ENCODE measurements at regions not wholly inside any gene's neighbourhood (a gene's known extent, or its start where the extent isn't known, plus 50 kb on each side); places are given as distances from the start of the nearest gene placed in this dataset.

GRCh38 chr1:116265931-116266863 lies 106.8 kb upstream of the ATP1A1 start:
- TF ChIP-seq, protein P1, sequence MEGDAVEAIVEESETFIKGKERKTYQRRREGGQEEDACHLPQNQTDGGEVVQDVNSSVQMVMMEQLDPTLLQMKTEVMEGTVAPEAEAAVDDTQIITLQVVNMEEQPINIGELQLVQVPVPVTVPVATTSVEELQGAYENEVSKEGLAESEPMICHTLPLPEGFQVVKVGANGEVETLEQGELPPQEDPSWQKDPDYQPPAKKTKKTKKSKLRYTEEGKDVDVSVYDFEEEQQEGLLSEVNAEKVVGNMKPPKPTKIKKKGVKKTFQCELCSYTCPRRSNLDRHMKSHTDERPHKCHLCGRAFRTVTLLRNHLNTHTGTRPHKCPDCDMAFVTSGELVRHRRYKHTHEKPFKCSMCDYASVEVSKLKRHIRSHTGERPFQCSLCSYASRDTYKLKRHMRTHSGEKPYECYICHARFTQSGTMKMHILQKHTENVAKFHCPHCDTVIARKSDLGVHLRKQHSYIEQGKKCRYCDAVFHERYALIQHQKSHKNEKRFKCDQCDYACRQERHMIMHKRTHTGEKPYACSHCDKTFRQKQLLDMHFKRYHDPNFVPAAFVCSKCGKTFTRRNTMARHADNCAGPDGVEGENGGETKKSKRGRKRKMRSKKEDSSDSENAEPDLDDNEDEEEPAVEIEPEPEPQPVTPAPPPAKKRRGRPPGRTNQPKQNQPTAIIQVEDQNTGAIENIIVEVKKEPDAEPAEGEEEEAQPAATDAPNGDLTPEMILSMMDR (IDR thresholded peaks at IDR 0.05) = no peak
- intact Hi-C loops (cut with DNase I) = no loop called here
- no peak for ATAC-seq
- Histone ChIP-seq H3K27me3 (no peaks in the 10 kb centered on the region), H3K36me3 (no peaks in the 10 kb centered on the region), H3K9me3 (no peaks in the 10 kb centered on the region), H3K4me3 (no peak overlapping the region), H3K4me1 (no peaks in the 10 kb centered on the region), H3K27ac (no peak overlapping the region)
- WGBS, 2 donors = 86 to 97% methylated on average over 6 of the region's 6 CpGs
- DNase-seq = no peak
- FAIRE-seq = no peak

DNA sequence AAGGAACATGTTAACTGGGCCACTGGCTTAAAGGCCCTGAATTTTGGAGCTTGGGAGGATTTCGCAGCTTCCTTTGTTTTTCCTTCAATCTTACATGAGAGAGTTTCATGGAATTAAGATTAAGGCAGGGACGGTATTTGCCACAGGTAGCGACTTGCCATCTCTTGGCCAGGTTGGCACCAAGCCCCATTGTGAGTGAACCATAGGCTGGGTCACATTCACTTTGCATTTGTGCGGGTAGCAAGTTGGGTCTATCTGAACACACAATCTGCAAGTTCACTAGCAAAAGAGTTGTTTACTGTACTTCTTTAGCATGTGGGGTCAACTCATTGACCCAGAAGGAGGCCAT lies 106.2 kb upstream of the ATP1A1 start:
- TF ChIP-seq, protein P1 (IDR thresholded peaks at IDR 0.05) = no peak
- Histone ChIP-seq H3K4me3 (no peak overlapping the region), H3K27me3 (no peaks in the 10 kb centered on the region), H3K9me3 (no peaks in the 10 kb centered on the region), H3K36me3 (no peaks in the 10 kb centered on the region), H3K27ac (no peak overlapping the region), H3K4me1 (no peaks in the 10 kb centered on the region)
- WGBS, 2 donors = 94 to 96% methylated on average over 4 of the region's 4 CpGs
- FAIRE-seq = no peak
- intact Hi-C loops (cut with DNase I) = no loop called here
- no peak for DNase-seq
- ATAC-seq = no peak

DNA sequence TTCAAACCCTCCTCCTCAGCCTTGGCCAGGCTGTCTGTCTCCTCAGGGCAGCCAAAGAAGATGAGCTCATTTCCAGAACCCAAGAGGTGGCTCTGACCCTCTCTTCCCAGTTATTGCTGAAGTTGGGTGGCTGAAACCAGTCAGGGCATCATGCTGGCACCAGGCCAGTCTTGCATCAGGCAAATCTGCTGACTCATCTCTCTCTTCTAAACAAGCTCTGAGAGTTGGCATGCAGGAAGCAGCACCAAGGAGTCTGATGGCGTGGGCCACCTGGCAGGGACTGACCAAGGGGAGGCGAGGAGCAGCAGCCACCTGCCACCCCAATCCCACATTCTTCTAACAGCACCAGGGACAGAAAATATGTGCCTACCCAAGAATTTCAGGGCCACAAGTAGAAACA lies 104.8 kb upstream of the ATP1A1 start:
- Histone ChIP-seq H3K27me3 (no peaks in the 10 kb centered on the region), H3K27ac (no peak overlapping the region), H3K9me3 (no peaks in the 10 kb centered on the region), H3K4me1 (no peaks in the 10 kb centered on the region), H3K36me3 (no peaks in the 10 kb centered on the region), H3K4me3 (no peak overlapping the region)
- no peak for FAIRE-seq
- TF ChIP-seq, protein P1 (IDR thresholded peaks at IDR 0.05) = no peak
- intact Hi-C loops (cut with DNase I) = no loop called here
- ATAC-seq = peak in 3 of 4 donors; percentile 56 to 71 (median 67)
- peak in 5 of 6 donors; percentile 18 to 76 (median 57) for DNase-seq
- 73% methylated on average over 2 of the region's 2 CpGs for WGBS, 2 donors

DNA sequence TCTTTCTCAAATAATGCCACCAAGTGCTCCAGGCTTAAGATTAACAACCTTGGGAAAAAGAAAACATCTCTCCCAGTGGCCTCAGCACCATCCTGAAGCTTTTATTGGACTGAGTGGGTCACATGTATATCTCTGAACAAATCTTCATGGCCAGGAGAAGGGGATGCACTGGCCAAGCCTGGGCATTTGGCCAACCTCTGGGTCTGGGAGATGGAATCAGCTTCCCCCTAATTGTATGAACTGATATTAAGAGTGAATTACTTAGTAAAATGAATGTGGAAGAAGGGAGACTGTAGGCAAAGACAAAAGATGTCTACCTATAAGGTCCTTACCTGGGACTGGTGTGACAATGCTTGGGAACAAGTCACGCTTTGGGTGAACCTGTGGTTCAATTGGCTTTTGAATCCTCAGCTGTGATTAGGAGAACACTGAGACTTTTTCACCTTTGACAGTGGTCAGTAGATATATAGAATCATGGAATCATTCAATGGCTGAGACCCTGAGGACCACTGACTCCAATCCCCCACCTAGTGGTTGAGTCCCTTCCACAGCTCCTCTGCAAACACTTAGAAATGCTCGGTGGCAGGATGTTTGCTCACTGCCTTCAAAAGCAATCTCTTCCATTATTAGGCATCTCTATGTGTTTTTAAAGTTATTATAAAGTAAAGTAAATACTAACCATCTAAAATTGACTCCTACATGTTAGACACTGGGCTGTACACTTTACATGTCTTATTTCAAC lies 102.6 kb upstream of the ATP1A1 start:
- H3K27me3 ChIP-seq = no peaks in the 10 kb centered on the region
- H3K4me3 ChIP-seq = no peak overlapping the region
- no peaks in the 10 kb centered on the region for H3K9me3 ChIP-seq
- 87 to 88% methylated on average over 2 of the region's 2 CpGs for whole genome bisulfite sequencing, 2 donors
- intact Hi-C loops (cut with DNase I) = no loop called here
- H3K27ac ChIP-seq = no peak overlapping the region
- no peak for FAIRE-seq
- no peaks in the 10 kb centered on the region for H3K36me3 ChIP-seq
- no peak for DNase-seq
- no peaks in the 10 kb centered on the region for H3K4me1 ChIP-seq
- TF ChIP-seq, protein P1 (IDR thresholded peaks at IDR 0.05) = no peak
- ATAC-seq = no peak
